ENCODE measurements at regions not wholly inside any gene's neighbourhood (a gene's known extent, or its start where the extent isn't known, plus 50 kb on each side); places are given as distances from the start of the nearest gene placed in this dataset.

- no peak for DNase-seq (ENCODE audit: low read depth in 6 of 9, low spot score in 9 of 9)
- H3K36me3 ChIP-seq (ENCODE audit: control insufficient read depth in 2 of 2, insufficient read depth in 2 of 2, low read length in 1 of 2), result no peaks in the 10 kb centered on the region
- WGBS, result 79% methylated on average over 4 of the region's 4 CpGs
These were observed 804.3 kb downstream of the DCDC2C start for GRCh38 chr2:4507661-4508060.

GRCh38 chr2:4515871-4516761 lies 812.7 kb downstream of the DCDC2C start:
- H3K9me3 ChIP-seq (ENCODE audit: control insufficient read depth in 2 of 2, insufficient read depth in 1 of 2, low read length in 1 of 2), result peaks cover 0 to 2% of the 10 kb centered on the region in 2 donors
- H3K4me1 ChIP-seq (ENCODE audit: control insufficient read depth in 2 of 2, insufficient read depth in 2 of 2, low read length in 2 of 2), result no peaks in the 10 kb centered on the region
- no peak for DNase-seq (ENCODE audit: low read depth in 6 of 9, low spot score in 9 of 9)
- WGBS, result 87% methylated on average over 11 of the region's 11 CpGs
- no peak overlapping the region for H3K27ac ChIP-seq (ENCODE audit: low read depth in 1 of 2, low read length in 1 of 2)
- no peaks in the 10 kb centered on the region for H3K36me3 ChIP-seq (ENCODE audit: control insufficient read depth in 2 of 2, insufficient read depth in 2 of 2, low read length in 1 of 2)
- no peak overlapping the region for H3K4me3 ChIP-seq (ENCODE audit: low read length in 2 of 2)
- no peaks in the 10 kb centered on the region for H3K27me3 ChIP-seq (ENCODE audit: control insufficient read depth in 2 of 2, insufficient read depth in 1 of 2, low read length in 1 of 2)

More at GRCh38 chr2:4507661-4508060, 804.3 kb downstream of the DCDC2C start:
- no peaks in the 10 kb centered on the region for H3K27me3 ChIP-seq (ENCODE audit: control insufficient read depth in 2 of 2, insufficient read depth in 1 of 2, low read length in 1 of 2)
- no peak overlapping the region for H3K4me3 ChIP-seq (ENCODE audit: low read length in 2 of 2)
- H3K4me1 ChIP-seq (ENCODE audit: control insufficient read depth in 2 of 2, insufficient read depth in 2 of 2, low read length in 2 of 2), result no peaks in the 10 kb centered on the region
- H3K27ac ChIP-seq (ENCODE audit: low read depth in 1 of 2, low read length in 1 of 2), result no peak overlapping the region
- peaks cover 0 to 2% of the 10 kb centered on the region in 2 donors for H3K9me3 ChIP-seq (ENCODE audit: control insufficient read depth in 2 of 2, insufficient read depth in 1 of 2, low read length in 1 of 2)

GRCh38 chr2:4518596-4518995 lies 815.2 kb downstream of the DCDC2C start:
- H3K9me3 ChIP-seq (ENCODE audit: control insufficient read depth in 2 of 2, insufficient read depth in 1 of 2, low read length in 1 of 2), result peaks cover 0 to 10% of the 10 kb centered on the region in 2 donors
- 95% methylated on average over 3 of the region's 3 CpGs for WGBS
- no peaks in the 10 kb centered on the region for H3K4me1 ChIP-seq (ENCODE audit: control insufficient read depth in 2 of 2, insufficient read depth in 2 of 2, low read length in 2 of 2)
- no peak overlapping the region for H3K4me3 ChIP-seq (ENCODE audit: low read length in 2 of 2)
- H3K36me3 ChIP-seq (ENCODE audit: control insufficient read depth in 2 of 2, insufficient read depth in 2 of 2, low read length in 1 of 2), result no peaks in the 10 kb centered on the region
- H3K27me3 ChIP-seq (ENCODE audit: control insufficient read depth in 2 of 2, insufficient read depth in 1 of 2, low read length in 1 of 2), result no peaks in the 10 kb centered on the region
- H3K27ac ChIP-seq (ENCODE audit: low read depth in 1 of 2, low read length in 1 of 2), result no peak overlapping the region
- DNase-seq (ENCODE audit: low read depth in 6 of 9, low spot score in 9 of 9), result no peak

- WGBS, result 88% methylated on average over 15 of the region's 15 CpGs
- Histone ChIP-seq H3K27me3 (ENCODE audit: control insufficient read depth in 2 of 2, insufficient read depth in 1 of 2, low read length in 1 of 2) (no peaks in the 10 kb centered on the region), H3K4me3 (ENCODE audit: low read length in 2 of 2) (no peak overlapping the region), H3K4me1 (ENCODE audit: control insufficient read depth in 2 of 2, insufficient read depth in 2 of 2, low read length in 2 of 2) (no peaks in the 10 kb centered on the region), H3K9me3 (ENCODE audit: control insufficient read depth in 2 of 2, insufficient read depth in 1 of 2, low read length in 1 of 2) (peaks cover 0 to 10% of the 10 kb centered on the region in 2 donors), H3K36me3 (ENCODE audit: control insufficient read depth in 2 of 2, insufficient read depth in 2 of 2, low read length in 1 of 2) (no peaks in the 10 kb centered on the region), H3K27ac (ENCODE audit: low read depth in 1 of 2, low read length in 1 of 2) (no peak overlapping the region)
- no peak for DNase-seq (ENCODE audit: low read depth in 6 of 9, low spot score in 9 of 9)
These were observed 819.4 kb downstream of the DCDC2C start for GRCh38 chr2:4522498-4523421.

- Histone ChIP-seq H3K27me3 (ENCODE audit: control insufficient read depth in 2 of 2, insufficient read depth in 1 of 2, low read length in 1 of 2) (no peaks in the 10 kb centered on the region), H3K36me3 (ENCODE audit: control insufficient read depth in 2 of 2, insufficient read depth in 2 of 2, low read length in 1 of 2) (no peaks in the 10 kb centered on the region), H3K4me3 (ENCODE audit: low read length in 2 of 2) (no peak overlapping the region), H3K9me3 (ENCODE audit: control insufficient read depth in 2 of 2, insufficient read depth in 1 of 2, low read length in 1 of 2) (peaks cover 0 to 6% of the 10 kb centered on the region in 2 donors), H3K4me1 (ENCODE audit: control insufficient read depth in 2 of 2, insufficient read depth in 2 of 2, low read length in 2 of 2) (no peaks in the 10 kb centered on the region), H3K27ac (ENCODE audit: low read depth in 1 of 2, low read length in 1 of 2) (no peak overlapping the region)
- WGBS, result 92% methylated on average over 8 of the region's 8 CpGs
- DNase-seq (ENCODE audit: low read depth in 6 of 9, low spot score in 9 of 9), result no peak
These were observed 824.0 kb downstream of the DCDC2C start for GRCh38 chr2:4527416-4527815.

- Histone ChIP-seq H3K27ac (ENCODE audit: low read depth in 1 of 2, low read length in 1 of 2) (no peak overlapping the region), H3K27me3 (ENCODE audit: control insufficient read depth in 2 of 2, insufficient read depth in 1 of 2, low read length in 1 of 2) (no peaks in the 10 kb centered on the region), H3K9me3 (ENCODE audit: control insufficient read depth in 2 of 2, insufficient read depth in 1 of 2, low read length in 1 of 2) (no peaks in the 10 kb centered on the region), H3K4me3 (ENCODE audit: low read length in 2 of 2) (no peak overlapping the region), H3K36me3 (ENCODE audit: control insufficient read depth in 2 of 2, insufficient read depth in 2 of 2, low read length in 1 of 2) (no peaks in the 10 kb centered on the region), H3K4me1 (ENCODE audit: control insufficient read depth in 2 of 2, insufficient read depth in 2 of 2, low read length in 2 of 2) (no peaks in the 10 kb centered on the region)
- no peak for DNase-seq (ENCODE audit: low read depth in 6 of 9, low spot score in 9 of 9)
These were observed 824.9 kb downstream of the DCDC2C start for GRCh38 chr2:4528246-4528645.

GRCh38 chr2:4528773-4529172 lies 825.4 kb downstream of the DCDC2C start:
- Histone ChIP-seq H3K4me3 (ENCODE audit: low read length in 2 of 2) (no peak overlapping the region), H3K4me1 (ENCODE audit: control insufficient read depth in 2 of 2, insufficient read depth in 2 of 2, low read length in 2 of 2) (no peaks in the 10 kb centered on the region), H3K36me3 (ENCODE audit: control insufficient read depth in 2 of 2, insufficient read depth in 2 of 2, low read length in 1 of 2) (no peaks in the 10 kb centered on the region), H3K27ac (ENCODE audit: low read depth in 1 of 2, low read length in 1 of 2) (no peak overlapping the region), H3K9me3 (ENCODE audit: control insufficient read depth in 2 of 2, insufficient read depth in 1 of 2, low read length in 1 of 2) (no peaks in the 10 kb centered on the region), H3K27me3 (ENCODE audit: control insufficient read depth in 2 of 2, insufficient read depth in 1 of 2, low read length in 1 of 2) (no peaks in the 10 kb centered on the region)
- 54% methylated on average over 3 of the region's 3 CpGs for WGBS
- DNase-seq (ENCODE audit: low read depth in 6 of 9, low spot score in 9 of 9), result no peak

- DNase-seq (ENCODE audit: low read depth in 6 of 9, low spot score in 9 of 9), result no peak
- no peaks in the 10 kb centered on the region for H3K4me1 ChIP-seq (ENCODE audit: control insufficient read depth in 2 of 2, insufficient read depth in 2 of 2, low read length in 2 of 2)
- H3K27me3 ChIP-seq (ENCODE audit: control insufficient read depth in 2 of 2, insufficient read depth in 1 of 2, low read length in 1 of 2), result no peaks in the 10 kb centered on the region
- no peaks in the 10 kb centered on the region for H3K9me3 ChIP-seq (ENCODE audit: control insufficient read depth in 2 of 2, insufficient read depth in 1 of 2, low read length in 1 of 2)
- no peak overlapping the region for H3K27ac ChIP-seq (ENCODE audit: low read depth in 1 of 2, low read length in 1 of 2)
- H3K4me3 ChIP-seq (ENCODE audit: low read length in 2 of 2), result no peak overlapping the region
- 88% methylated on average over 1 of the region's 1 CpG for WGBS
- H3K36me3 ChIP-seq (ENCODE audit: control insufficient read depth in 2 of 2, insufficient read depth in 2 of 2, low read length in 1 of 2), result no peaks in the 10 kb centered on the region
These were observed 826.4 kb downstream of the DCDC2C start for GRCh38 chr2:4529738-4530137.

GRCh38 chr2:4530231-4530630 lies 826.9 kb downstream of the DCDC2C start:
- Histone ChIP-seq H3K36me3 (ENCODE audit: control insufficient read depth in 2 of 2, insufficient read depth in 2 of 2, low read length in 1 of 2) (no peaks in the 10 kb centered on the region), H3K9me3 (ENCODE audit: control insufficient read depth in 2 of 2, insufficient read depth in 1 of 2, low read length in 1 of 2) (no peaks in the 10 kb centered on the region), H3K4me1 (ENCODE audit: control insufficient read depth in 2 of 2, insufficient read depth in 2 of 2, low read length in 2 of 2) (no peaks in the 10 kb centered on the region), H3K27ac (ENCODE audit: low read depth in 1 of 2, low read length in 1 of 2) (no peak overlapping the region), H3K4me3 (ENCODE audit: low read length in 2 of 2) (no peak overlapping the region), H3K27me3 (ENCODE audit: control insufficient read depth in 2 of 2, insufficient read depth in 1 of 2, low read length in 1 of 2) (no peaks in the 10 kb centered on the region)
- DNase-seq (ENCODE audit: low read depth in 6 of 9, low spot score in 9 of 9), result no peak
- 79% methylated on average over 9 of the region's 9 CpGs for WGBS
